GM23338 (cell line): ENCODE measurements at regions not wholly inside any gene's neighbourhood (a gene's known extent, or its start where the extent isn't known, plus 50 kb on each side); places are given as distances from the start of the nearest gene placed in this dataset.

Experiments used
- ATAC-seq: fragments of 200-7000 bp; cut with Tn5 transposase; 3 replicates; pipeline ENCODE4 v1.9.1; 2020
- DNase-seq: peaks from one replicate; pipeline ENCODE4 v3.0.0-alpha.2; 2015; ENCODE audit warnings: low spot score
- H2AFZ ChIP-seq: fragments of 200-600 bp; sonication (generic); 2 replicates; pipeline ENCODE4 v1.8.0; 2016; ENCODE audit warnings: antibody characterized with exemption, mild to moderate bottlenecking, moderate library complexity
- H3F3A ChIP-seq: fragments of 200-600 bp; sonication (generic); replicated peaks from 2 replicates; pipeline ENCODE4 v1.8.0; 2017; ENCODE audit warnings: antibody characterized with exemption, mixed run types, low read depth
- H3K27ac ChIP-seq: fragments of 200-600 bp; sonication (generic); 2 replicates; pipeline ENCODE4 v1.6.1; 2016; ENCODE audit warnings: low read depth
- H3K27me3 ChIP-seq: fragments of 200-600 bp; sonication (generic); 2 replicates; pipeline ENCODE4 v1.8.0; 2016; ENCODE audit warnings: mild to moderate bottlenecking, mixed run types, moderate library complexity; ENCODE audit not compliant: insufficient read depth
- H3K36me3 ChIP-seq: fragments of 200-600 bp; sonication (generic); 2 replicates; pipeline ENCODE4 v1.8.0; 2016; ENCODE audit warnings: mild to moderate bottlenecking; ENCODE audit not compliant: insufficient read depth
- H3K4me1 ChIP-seq: fragments of 200-600 bp; sonication (generic); 2 replicates; pipeline ENCODE4 v1.8.0; 2016; ENCODE audit warnings: mild to moderate bottlenecking, moderate library complexity; ENCODE audit not compliant: insufficient read depth
- H3K4me2 ChIP-seq: fragments of 200-600 bp; sonication (generic); 2 replicates; pipeline ENCODE4 v1.7.1; 2017; ENCODE audit warnings: mixed run types
- H3K4me3 ChIP-seq: fragments of 200-600 bp; sonication (generic); 2 replicates; pipeline ENCODE4 v1.6.1; 2016; ENCODE audit warnings: mixed run types
- H3K79me2 ChIP-seq: fragments of 200-600 bp; sonication (generic); replicated peaks from 2 replicates; pipeline ENCODE4 v1.8.0; 2017; ENCODE audit warnings: mild to moderate bottlenecking; ENCODE audit not compliant: insufficient read depth
- H3K9me2 ChIP-seq: fragments of 200-600 bp; sonication (generic); 2 replicates; pipeline ENCODE4 v1.8.0; 2017; ENCODE audit not compliant: insufficient read depth
- H4K20me1 ChIP-seq: fragments of 200-600 bp; sonication (generic); replicated peaks from 2 replicates; pipeline ENCODE4 v1.8.0; 2017; ENCODE audit warnings: mild to moderate bottlenecking; ENCODE audit not compliant: insufficient read depth
- H3K27ac Mint-ChIP-seq: 2 replicates; pipeline ENCODE4 v1.8.0; 2020; ENCODE audit warnings: inconsistent platforms, mild to moderate bottlenecking, moderate library complexity, mixed read lengths
- H3K27me3 Mint-ChIP-seq: 3 replicates; pipeline ENCODE4 v1.8.0; 2022; ENCODE audit warnings: low read depth, mild to moderate bottlenecking, moderate library complexity, mixed read lengths, inconsistent platforms; ENCODE audit not compliant: insufficient read depth, poor library complexity
- H3K36me3 Mint-ChIP-seq: 3 replicates; pipeline ENCODE4 v1.8.0; 2021; ENCODE audit warnings: low read depth, mild to moderate bottlenecking, inconsistent platforms, moderate library complexity, mixed read lengths
- H3K4me1 Mint-ChIP-seq: 3 replicates; pipeline ENCODE4 v1.8.0; 2020; ENCODE audit warnings: mild to moderate bottlenecking, inconsistent platforms, mixed read lengths
- H3K4me3 Mint-ChIP-seq: 3 replicates; pipeline ENCODE4 v1.8.0; 2021; ENCODE audit warnings: moderate library complexity, mild to moderate bottlenecking, inconsistent platforms, mixed read lengths
- H3K9me3 Mint-ChIP-seq: 3 replicates; pipeline ENCODE4 v1.8.0; 2020; ENCODE audit warnings: moderate library complexity, mild to moderate bottlenecking, inconsistent platforms, mixed read lengths
- EZH2phosphoT487 ChIP-seq: fragments of 200-600 bp; sonication (generic); IDR thresholded peaks from one replicate; pipeline ENCODE4 v1.8.1; 2018; ENCODE audit warnings: antibody characterized with exemption; ENCODE audit not compliant: unreplicated experiment
- JUNB ChIP-seq: IDR thresholded peaks from one replicate; pipeline ENCODE4 v1.6.1; 2016; ENCODE audit warnings: antibody characterized with exemption; ENCODE audit not compliant: unreplicated experiment
- NANOG ChIP-seq: IDR thresholded peaks from 2 replicates; pipeline ENCODE4 v1.6.1; 2016; ENCODE audit warnings: antibody characterized with exemption, borderline replicate concordance
- REST ChIP-seq: IDR thresholded peaks from one replicate; pipeline ENCODE4 v1.6.1; 2018; ENCODE audit warnings: antibody characterized with exemption; ENCODE audit not compliant: unreplicated experiment
- ZNF114 ChIP-seq: fragments of 250-450 bp; sonication (Bioruptor Pico); IDR thresholded peaks from 2 replicates; pipeline ENCODE4 v1.5.0; 2020; ENCODE audit warnings: mild to moderate bottlenecking, moderate library complexity
- TF ChIP-seq, protein P1 (sequence below): fragments of 250-450 bp; sonication (Bioruptor Pico); IDR thresholded peaks from 2 replicates; pipeline ENCODE4 v1.5.0; 2020; ENCODE audit warnings: mild to moderate bottlenecking, moderate library complexity

- TF ChIP-seq, protein P1, sequence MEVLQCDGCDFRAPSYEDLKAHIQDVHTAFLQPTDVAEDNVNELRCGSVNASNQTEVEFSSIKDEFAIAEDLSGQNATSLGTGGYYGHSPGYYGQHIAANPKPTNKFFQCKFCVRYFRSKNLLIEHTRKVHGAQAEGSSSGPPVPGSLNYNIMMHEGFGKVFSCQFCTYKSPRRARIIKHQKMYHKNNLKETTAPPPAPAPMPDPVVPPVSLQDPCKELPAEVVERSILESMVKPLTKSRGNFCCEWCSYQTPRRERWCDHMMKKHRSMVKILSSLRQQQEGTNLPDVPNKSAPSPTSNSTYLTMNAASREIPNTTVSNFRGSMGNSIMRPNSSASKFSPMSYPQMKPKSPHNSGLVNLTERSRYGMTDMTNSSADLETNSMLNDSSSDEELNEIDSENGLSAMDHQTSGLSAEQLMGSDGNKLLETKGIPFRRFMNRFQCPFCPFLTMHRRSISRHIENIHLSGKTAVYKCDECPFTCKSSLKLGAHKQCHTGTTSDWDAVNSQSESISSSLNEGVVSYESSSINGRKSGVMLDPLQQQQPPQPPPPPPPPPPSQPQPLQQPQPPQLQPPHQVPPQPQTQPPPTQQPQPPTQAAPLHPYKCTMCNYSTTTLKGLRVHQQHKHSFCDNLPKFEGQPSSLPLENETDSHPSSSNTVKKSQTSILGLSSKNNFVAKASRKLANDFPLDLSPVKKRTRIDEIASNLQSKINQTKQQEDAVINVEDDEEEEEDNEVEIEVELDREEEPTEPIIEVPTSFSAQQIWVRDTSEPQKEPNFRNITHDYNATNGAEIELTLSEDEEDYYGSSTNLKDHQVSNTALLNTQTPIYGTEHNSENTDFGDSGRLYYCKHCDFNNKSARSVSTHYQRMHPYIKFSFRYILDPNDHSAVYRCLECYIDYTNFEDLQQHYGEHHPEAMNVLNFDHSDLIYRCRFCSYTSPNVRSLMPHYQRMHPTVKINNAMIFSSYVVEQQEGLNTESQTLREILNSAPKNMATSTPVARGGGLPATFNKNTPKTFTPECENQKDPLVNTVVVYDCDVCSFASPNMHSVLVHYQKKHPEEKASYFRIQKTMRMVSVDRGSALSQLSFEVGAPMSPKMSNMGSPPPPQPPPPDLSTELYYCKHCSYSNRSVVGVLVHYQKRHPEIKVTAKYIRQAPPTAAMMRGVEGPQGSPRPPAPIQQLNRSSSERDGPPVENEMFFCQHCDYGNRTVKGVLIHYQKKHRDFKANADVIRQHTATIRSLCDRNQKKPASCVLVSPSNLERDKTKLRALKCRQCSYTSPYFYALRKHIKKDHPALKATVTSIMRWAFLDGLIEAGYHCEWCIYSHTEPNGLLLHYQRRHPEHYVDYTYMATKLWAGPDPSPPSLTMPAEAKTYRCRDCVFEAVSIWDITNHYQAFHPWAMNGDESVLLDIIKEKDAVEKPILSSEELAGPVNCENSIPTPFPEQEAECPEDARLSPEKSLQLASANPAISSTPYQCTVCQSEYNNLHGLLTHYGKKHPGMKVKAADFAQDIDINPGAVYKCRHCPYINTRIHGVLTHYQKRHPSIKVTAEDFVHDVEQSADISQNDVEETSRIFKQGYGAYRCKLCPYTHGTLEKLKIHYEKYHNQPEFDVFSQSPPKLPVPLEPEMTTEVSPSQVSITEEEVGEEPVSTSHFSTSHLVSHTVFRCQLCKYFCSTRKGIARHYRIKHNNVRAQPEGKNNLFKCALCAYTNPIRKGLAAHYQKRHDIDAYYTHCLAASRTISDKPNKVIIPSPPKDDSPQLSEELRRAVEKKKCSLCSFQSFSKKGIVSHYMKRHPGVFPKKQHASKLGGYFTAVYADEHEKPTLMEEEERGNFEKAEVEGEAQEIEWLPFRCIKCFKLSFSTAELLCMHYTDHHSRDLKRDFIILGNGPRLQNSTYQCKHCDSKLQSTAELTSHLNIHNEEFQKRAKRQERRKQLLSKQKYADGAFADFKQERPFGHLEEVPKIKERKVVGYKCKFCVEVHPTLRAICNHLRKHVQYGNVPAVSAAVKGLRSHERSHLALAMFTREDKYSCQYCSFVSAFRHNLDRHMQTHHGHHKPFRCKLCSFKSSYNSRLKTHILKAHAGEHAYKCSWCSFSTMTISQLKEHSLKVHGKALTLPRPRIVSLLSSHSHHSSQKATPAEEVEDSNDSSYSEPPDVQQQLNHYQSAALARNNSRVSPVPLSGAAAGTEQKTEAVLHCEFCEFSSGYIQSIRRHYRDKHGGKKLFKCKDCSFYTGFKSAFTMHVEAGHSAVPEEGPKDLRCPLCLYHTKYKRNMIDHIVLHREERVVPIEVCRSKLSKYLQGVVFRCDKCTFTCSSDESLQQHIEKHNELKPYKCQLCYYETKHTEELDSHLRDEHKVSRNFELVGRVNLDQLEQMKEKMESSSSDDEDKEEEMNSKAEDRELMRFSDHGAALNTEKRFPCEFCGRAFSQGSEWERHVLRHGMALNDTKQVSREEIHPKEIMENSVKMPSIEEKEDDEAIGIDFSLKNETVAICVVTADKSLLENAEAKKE (CRISPR knock-in tag), result no peak
Measured at GRCh38 chr2:220985561-220985960, 586.5 kb downstream of the EPHA4 start (continued).

DNA sequence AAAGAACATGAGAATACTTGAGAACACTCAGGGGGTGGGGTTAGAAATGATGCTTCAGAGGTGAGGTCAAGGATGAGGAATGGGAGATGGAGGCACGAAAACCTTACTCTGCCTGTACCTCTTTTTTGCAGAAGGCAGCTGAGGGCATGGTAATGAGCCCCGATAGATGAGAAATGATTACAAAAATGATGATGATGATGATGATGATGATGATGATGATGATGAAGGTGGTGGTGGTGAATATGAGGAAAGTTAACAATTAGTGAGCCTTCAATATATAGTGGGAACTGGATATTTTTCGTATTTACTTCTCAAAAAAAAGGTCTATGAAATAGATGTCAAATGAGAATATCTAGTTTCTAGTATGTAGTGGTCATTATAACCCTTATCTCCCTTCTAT is 584.3 kb downstream of the EPHA4 start:
- Histone ChIP-seq H4K20me1 (no peaks in the 10 kb centered on the region), H3K4me3 (no peak overlapping the region)
- ATAC-seq, result no peak
- no peak for TF ChIP-seq NANOG
- TF ChIP-seq EZH2phosphoT487, result no peak
- TF ChIP-seq REST, result no peak
- no peak for TF ChIP-seq ZNF114
- no peak for TF ChIP-seq JUNB
- TF ChIP-seq, protein P1 (CRISPR knock-in tag), result no peak

More for the DNA sequence above, 584.3 kb downstream of the EPHA4 start:
- Histone ChIP-seq H3K79me2 (no peaks in the 10 kb centered on the region), H3K4me1 (peaks cover 6% of the 10 kb centered on the region; the same call in 1 of the 2 replicates), H3K27me3 (no peaks in the 10 kb centered on the region), H3K9me2 (peaks cover under 1% of the 10 kb centered on the region; the same call in 1 of the 2 replicates), H3F3A (no peaks in the 10 kb centered on the region), H3K36me3 (no peaks in the 10 kb centered on the region), H3K4me2 (no peak overlapping the region), H3K27ac (no peak overlapping the region), H2AFZ (no peak overlapping the region)
- DNase-seq, result no peak
- H3K4me3 Mint-ChIP-seq, result no peak overlapping the region
- no peak overlapping the region for H3K27ac Mint-ChIP-seq
- peaks cover 3% of the 10 kb centered on the region for H3K27me3 Mint-ChIP-seq
- H3K36me3 Mint-ChIP-seq, result no peaks in the 10 kb centered on the region
- H3K4me1 Mint-ChIP-seq, result peaks cover 16% of the 10 kb centered on the region
- no peaks in the 10 kb centered on the region; the same call in 2 of the 3 replicates for H3K9me3 Mint-ChIP-seq
